DMS114 treated with DMSO at 0.1 percent for 48 hours (cell line): ENCODE measurements at regions not wholly inside any gene's neighbourhood (a gene's known extent, or its start where the extent isn't known, plus 50 kb on each side); places are given as distances from the start of the nearest gene placed in this dataset.

ENCODE experiments used
- DNase-seq: peaks from one replicate; lab custom pipeline; 2025; ENCODE audit not compliant: unreplicated experiment; lab: John Stamatoyannopoulos, UW

- DNase-seq: no peak
These were observed 51.1 kb upstream of the NHSL1 start for GRCh38 chr6:138550346-138550767.

DNA sequence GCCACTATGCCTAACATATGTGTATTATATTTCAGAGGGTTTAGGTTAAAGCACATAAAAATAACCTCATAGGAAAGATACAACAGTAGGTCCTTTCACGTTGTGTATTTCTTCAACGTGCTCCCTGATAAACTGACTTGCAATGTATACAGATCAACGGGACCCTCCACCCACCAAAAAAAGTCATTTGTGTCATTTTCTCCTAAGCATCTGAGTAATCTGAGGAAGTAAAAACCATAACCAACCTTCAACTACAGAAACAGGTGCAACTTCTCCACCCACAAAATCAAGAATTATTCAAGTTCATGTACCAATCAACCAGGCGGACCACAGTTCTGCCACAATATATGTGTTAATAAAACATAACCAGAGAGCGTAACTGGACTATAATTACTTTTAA is 54.9 kb upstream of the NHSL1 start:
- no peak for DNase-seq

GRCh38 chr6:138555421-138555988 is 56.2 kb upstream of the NHSL1 start:
- no peak for DNase-seq

DNA sequence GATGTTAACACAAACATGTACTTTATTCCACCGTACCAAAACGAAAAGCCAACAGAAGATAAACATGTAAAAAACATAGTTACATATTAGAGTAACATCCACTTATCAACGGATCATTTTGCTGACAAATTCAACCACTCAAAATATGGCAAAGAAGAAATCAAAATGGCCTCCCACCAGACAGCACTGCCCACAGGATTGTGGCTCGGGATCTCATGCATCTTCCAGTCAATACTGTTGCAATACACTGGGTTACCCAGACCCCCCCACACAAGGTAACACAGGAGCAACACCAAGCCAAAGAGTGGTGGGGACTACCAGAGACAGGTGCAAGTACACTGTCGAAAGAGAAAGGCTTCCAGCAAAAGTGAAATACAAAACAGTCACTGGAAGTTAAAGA is 57.9 kb upstream of the NHSL1 start:
- no peak for DNase-seq

GRCh38 chr6:138559143-138559542 is 59.8 kb upstream of the NHSL1 start:
- DNase-seq: no peak

- no peak for DNase-seq
These were observed 61.0 kb upstream of the NHSL1 start for GRCh38 chr6:138560130-138560860.

- no peak for DNase-seq
These were observed 63.4 kb upstream of the NHSL1 start for GRCh38 chr6:138562691-138563090.

- no peak for DNase-seq
These were observed 63.9 kb upstream of the NHSL1 start for GRCh38 chr6:138563231-138563630.

DNA sequence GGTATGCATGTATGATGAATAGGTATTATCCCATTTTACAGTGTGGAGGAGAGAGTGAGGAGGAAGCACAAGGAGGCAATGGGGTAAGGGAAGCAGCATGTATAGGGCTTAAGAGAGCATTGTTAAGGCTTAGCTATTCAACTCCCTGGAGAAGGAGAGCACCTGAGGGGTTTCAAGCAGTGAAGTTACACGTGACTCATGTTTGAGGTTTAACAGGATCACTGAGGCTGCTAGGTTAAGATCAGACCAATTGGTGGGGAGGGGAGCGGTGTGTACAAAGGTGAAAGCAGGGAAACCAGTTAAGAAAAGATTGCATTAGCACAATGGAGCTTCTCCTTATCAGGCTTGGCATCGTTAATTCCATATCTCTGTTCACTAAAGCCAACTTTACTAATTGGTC is 64.4 kb upstream of the NHSL1 start:
- no peak for DNase-seq

DNA sequence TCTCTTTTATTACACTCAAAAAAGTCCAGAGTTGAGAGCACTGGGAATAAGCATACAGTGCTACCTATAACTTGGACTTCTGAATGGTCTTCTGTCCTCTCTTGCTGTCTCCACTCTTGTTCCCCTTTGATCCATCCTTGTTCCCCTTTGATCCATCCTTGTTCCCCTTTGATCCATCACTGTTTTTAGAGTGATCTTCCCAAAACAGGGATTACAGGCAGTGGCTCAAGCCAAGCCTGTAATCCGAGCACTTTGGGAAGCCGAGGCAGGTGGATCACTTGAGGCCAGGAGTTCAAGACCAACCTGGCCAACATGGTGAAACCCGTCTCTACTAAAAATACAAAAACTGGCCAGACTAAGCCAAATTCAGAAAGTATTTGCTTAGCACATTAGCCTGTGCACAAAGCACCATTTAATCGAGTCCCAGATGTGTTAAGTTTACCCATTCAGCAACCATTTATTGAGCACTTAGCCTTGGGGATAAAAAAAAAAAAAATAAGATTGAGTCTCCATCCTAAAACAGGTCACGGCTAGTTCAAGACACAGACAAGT is 65.0 kb upstream of the NHSL1 start:
- DNase-seq: no peak

DNA sequence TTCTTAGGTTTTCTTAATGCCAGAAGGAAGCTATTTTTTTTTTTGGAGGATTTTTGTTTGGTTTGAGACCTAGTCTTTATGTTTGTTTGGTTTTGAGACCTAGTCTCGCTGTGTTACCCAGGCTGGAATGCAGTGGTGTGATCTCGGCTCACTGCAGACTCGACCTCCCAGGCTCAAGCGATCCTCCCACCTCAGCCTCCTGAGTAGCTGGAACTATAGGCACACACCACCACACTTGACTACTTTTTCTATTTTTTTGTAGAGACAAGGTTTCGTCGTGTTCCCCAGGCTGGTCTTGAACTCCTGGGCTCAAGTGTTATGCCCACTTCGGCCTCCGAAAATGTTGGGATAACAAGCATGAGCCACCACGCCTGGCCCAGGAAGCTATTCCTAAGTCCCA is 67.8 kb upstream of the NHSL1 start:
- DNase-seq: no peak

GRCh38 chr6:138568997-138569396 is 69.7 kb upstream of the NHSL1 start:
- DNase-seq: no peak

- DNase-seq: no peak
These were observed 70.3 kb upstream of the NHSL1 start for GRCh38 chr6:138569554-138569953.

DNA sequence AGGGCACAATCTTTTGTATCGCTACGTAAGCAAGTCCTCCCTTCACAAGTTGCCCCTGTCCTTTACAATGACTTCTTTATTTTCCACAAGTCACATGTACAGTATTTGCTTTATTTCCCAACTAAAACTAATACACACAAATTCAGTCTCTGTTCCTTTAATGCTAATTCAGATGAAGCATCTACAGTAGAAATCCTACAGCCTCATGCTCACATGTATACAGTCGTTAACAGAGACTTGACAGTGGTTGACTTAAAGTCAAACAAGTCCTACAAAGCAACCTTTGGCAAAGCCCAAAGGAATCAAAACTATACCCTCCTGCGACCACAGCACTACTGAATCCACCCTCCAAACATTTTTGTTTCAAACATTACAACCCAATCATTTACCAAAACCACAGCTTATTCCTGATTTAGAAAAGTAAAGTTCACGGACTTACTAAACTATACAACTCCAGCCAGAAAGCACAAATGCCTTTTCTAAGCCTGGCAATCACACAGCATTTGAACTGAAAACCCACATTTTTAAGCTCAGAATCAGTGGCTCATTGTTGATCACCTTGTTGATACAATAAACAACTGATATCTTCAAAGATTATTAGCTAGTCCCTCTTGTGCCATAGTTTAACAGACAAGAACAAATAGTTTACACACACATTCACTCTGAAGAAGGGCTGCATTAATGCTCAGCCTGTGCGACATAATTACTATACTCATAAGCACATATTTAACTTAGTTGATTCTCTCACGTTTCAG is 70.9 kb upstream of the NHSL1 start:
- no peak for DNase-seq

DNA sequence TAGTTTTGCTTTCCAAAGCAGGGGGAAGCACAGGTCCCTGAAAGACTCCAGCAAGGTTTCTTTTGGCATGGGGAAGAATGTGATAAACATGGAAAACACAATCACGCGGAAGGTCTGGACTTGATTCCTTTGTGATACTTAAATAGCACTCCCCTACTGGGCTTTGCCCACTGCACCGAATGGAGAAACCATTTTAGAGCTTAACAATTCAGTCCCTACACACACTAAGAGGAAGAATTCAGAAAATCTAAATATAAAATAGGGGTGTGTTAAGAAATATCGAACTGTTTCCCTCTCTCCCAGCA is 71.4 kb upstream of the NHSL1 start:
- no peak for DNase-seq

GRCh38 chr6:138571181-138571580 is 71.9 kb upstream of the NHSL1 start:
- DNase-seq: no peak

- no peak for DNase-seq
These were observed 72.4 kb upstream of the NHSL1 start for GRCh38 chr6:138571585-138572166.

DNA sequence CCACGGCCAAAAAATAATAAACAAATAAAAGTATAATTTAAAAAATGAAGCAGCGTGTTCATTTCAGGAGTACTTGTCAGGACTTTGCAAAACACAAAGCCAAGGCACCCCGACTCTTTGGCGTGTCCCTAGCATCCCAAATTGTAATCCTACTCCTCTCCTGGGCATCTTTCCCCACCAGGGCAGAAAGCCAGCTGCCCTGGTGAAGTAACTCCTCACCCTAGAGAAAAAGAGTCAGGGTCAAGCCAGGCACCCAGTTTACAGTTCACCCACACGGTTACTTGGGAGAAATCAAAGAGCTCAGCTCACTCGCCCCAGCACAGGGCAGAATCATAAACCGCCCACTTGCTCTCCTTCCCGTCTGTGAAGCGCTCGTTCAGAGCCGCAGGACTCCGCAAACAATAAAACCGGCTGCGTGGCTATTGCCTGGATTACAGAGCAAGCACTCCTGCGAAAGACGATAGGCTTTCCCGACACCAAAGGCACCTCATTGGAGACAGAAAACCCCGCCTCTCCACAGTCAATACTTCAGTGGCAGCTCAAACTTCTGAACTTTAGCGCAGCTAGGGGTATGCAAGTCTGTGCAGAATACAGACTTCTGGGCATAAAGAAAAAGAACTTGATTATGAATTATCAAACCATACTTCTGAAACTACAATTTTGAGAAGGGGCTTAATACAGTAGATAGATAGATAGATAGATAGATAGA is 73.0 kb upstream of the NHSL1 start:
- DNase-seq: no peak

GRCh38 chr6:138572885-138573284 is 73.6 kb upstream of the NHSL1 start:
- no peak for DNase-seq

GRCh38 chr6:138575257-138575656 is 76.0 kb upstream of the NHSL1 start:
- no peak for DNase-seq

- DNase-seq: no peak
These were observed 77.0 kb upstream of the NHSL1 start for GRCh38 chr6:138576313-138576712.
